ENCODE measurements at regions not wholly inside any gene's neighbourhood (a gene's known extent, or its start where the extent isn't known, plus 50 kb on each side); places are given as distances from the start of the nearest gene placed in this dataset.

DNA sequence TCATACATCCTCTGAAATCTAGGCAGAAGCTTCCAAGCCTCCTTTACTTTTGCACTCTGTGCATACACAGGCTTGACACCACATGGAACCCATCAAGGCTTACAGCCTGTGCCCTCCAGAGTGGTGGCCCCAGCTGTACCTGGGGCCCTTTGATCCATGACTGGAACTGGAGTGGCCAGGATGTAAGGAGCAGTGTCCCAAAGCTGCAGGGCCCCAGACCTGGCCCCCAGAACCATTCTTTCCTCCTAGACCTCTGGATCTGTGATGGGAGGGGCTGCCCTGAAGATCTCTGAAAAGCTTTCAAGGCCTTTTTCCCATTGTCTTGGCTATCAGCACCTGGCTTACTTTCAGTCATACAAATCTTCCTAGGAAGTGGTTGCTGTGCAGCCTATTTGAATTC, 63.1 kb upstream of the NOL4 start:
- Histone ChIP-seq H3K4me3 (no peak overlapping the region), H3K9me3 (no peaks in the 10 kb centered on the region), H3K27me3 (ENCODE audit: insufficient read depth in 3 of 3, low read length in 2 of 3) (no peaks in the 10 kb centered on the region), H3K27ac (no peak overlapping the region), H3K36me3 (ENCODE audit: insufficient read depth in 1 of 2, low read depth in 1 of 2) (no peaks in the 10 kb centered on the region), H3K4me1 (no peaks in the 10 kb centered on the region)
- ATAC-seq (no peak), DNase-seq (no peak)
- no peak for TF ChIP-seq CTCF (IDR thresholded peaks at IDR 0.05)
- intact Hi-C loops (cut with DNase I) = no loop called here

DNA sequence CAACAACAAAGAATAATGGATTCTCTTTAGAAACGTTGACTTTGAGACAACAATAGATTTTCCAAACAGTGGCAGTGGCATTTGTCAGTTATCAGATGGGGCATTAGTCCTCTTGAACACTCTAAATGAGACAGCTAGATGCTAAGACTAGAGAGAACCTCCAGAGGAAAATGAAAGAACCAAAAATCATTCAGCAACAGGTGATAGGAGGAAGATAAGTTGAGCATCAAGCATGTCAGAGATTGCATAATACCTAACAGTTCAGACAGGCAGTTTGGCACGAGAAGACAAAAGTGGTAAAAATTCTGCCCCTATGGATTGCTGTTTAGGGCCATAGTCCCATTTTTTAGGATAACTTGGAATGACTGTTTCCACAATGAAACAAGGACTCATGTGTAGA, 67.9 kb upstream of the NOL4 start:
- no peak for TF ChIP-seq CTCF (IDR thresholded peaks at IDR 0.05)
- DNase-seq = no peak
- ATAC-seq = no peak
- Histone ChIP-seq H3K27me3 (ENCODE audit: insufficient read depth in 3 of 3, low read length in 2 of 3) (no peaks in the 10 kb centered on the region), H3K36me3 (ENCODE audit: insufficient read depth in 1 of 2, low read depth in 1 of 2) (no peaks in the 10 kb centered on the region), H3K4me1 (no peaks in the 10 kb centered on the region), H3K9me3 (no peaks in the 10 kb centered on the region), H3K27ac (no peak overlapping the region), H3K4me3 (no peak overlapping the region)
- intact Hi-C loops (cut with DNase I) = no loop called here
- WGBS, 3 donors = 59 to 72% (median 60%) methylated on average over 2 of the region's 2 CpGs

DNA sequence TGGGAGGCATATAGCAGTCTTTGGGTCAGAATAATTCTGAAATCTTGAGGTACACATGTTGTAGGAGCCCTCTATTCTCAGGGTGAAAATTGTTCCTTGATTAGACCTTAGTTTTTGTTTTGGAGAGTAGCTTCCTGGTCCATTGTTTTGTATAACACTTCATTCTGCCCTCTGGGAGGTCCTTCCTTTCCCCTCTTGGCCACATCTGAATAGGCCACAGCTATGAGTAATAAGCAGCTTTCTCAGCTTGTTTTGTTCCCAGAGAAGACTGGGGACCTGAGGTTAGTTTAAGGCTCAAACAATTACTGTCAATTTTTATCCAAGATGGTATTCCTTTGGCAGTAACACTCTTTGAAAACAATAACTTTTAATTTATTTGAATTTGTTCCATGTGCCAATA, 72.6 kb upstream of the NOL4 start:
- no peak for ATAC-seq
- intact Hi-C loops (cut with DNase I) = no loop called here
- no peak for TF ChIP-seq CTCF (IDR thresholded peaks at IDR 0.05)
- DNase-seq = no peak
- no peaks in the 10 kb centered on the region for H3K36me3 ChIP-seq (ENCODE audit: insufficient read depth in 1 of 2, low read depth in 1 of 2)
- no peaks in the 10 kb centered on the region for H3K4me1 ChIP-seq
- H3K4me3 ChIP-seq = no peak overlapping the region
- no peak overlapping the region for H3K27ac ChIP-seq
- no peaks in the 10 kb centered on the region for H3K9me3 ChIP-seq
- no peaks in the 10 kb centered on the region for H3K27me3 ChIP-seq (ENCODE audit: insufficient read depth in 3 of 3, low read length in 2 of 3)

DNA sequence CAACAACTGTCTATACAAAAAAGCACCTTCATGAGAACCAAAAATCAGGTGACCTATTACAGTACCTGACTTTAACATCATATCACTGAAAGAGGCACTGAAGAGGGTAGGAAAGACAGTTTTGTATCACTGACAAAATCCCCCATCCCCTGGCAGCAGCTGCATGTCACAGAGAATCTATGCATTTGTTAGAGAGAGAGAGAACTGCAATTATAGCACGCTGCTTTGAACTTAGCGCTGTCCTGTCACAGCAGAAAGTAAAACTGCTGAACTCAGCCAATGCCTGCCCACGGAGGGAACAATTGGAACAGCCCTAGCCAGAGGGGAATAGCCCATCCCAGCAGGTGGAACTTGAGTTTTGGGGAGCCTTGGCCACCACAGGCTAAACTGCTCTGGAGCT, 75.1 kb upstream of the NOL4 start:
- no peak for TF ChIP-seq CTCF (IDR thresholded peaks at IDR 0.05)
- ATAC-seq = no peak
- no peaks in the 10 kb centered on the region for H3K36me3 ChIP-seq (ENCODE audit: insufficient read depth in 1 of 2, low read depth in 1 of 2)
- H3K27ac ChIP-seq = no peak overlapping the region
- no peak for DNase-seq
- intact Hi-C loops (cut with DNase I) = no loop called here
- no peaks in the 10 kb centered on the region for H3K27me3 ChIP-seq (ENCODE audit: insufficient read depth in 3 of 3, low read length in 2 of 3)
- H3K4me1 ChIP-seq = no peaks in the 10 kb centered on the region
- H3K9me3 ChIP-seq = no peaks in the 10 kb centered on the region
- whole genome bisulfite sequencing, 3 donors = 60 to 67% (median 66%) methylated on average over 3 of the region's 3 CpGs
- H3K4me3 ChIP-seq = no peak overlapping the region

DNA sequence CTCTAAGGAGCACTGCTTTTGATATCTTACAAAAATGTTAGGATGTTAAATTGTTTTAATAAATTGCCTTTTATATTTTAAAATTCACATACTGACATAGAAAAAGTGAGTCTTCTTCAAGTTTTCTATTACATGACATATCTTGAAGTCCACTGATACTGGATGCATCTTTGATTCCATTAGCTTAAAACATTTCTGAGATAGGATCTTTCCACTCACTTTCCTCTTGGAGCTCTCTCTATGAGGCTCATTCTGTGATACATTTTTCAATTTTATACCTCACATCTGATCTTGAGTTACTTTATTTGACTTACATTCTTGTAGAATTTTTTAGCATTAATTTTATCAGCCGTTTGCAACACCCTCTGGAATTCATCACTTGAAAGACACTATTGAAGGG, 86.8 kb upstream of the NOL4 start:
- WGBS, 3 donors = 31 to 39% (median 33%) methylated on average over 1 of the region's 1 CpG
- H3K9me3 ChIP-seq = no peaks in the 10 kb centered on the region
- intact Hi-C loops (cut with DNase I) = no loop called here

More for the DNA sequence above, 86.8 kb upstream of the NOL4 start:
- H3K4me1 ChIP-seq = no peaks in the 10 kb centered on the region
- no peak overlapping the region for H3K27ac ChIP-seq
- no peak for TF ChIP-seq CTCF (IDR thresholded peaks at IDR 0.05)
- no peak overlapping the region for H3K4me3 ChIP-seq
- H3K36me3 ChIP-seq (ENCODE audit: insufficient read depth in 1 of 2, low read depth in 1 of 2) = no peaks in the 10 kb centered on the region
- no peak for DNase-seq
- ATAC-seq = no peak
- no peaks in the 10 kb centered on the region for H3K27me3 ChIP-seq (ENCODE audit: insufficient read depth in 3 of 3, low read length in 2 of 3)

Data from psoas muscle (tissue), 7 donors.